ENCODE measurements at regions not wholly inside any gene's neighbourhood (a gene's known extent, or its start where the extent isn't known, plus 50 kb on each side); places are given as distances from the start of the nearest gene placed in this dataset.
"Not testable (repeated sequence)": the region's sequence is repeated elsewhere in the genome, so short reads cannot be mapped to it uniquely, and the experiment has no call there.

DNA sequence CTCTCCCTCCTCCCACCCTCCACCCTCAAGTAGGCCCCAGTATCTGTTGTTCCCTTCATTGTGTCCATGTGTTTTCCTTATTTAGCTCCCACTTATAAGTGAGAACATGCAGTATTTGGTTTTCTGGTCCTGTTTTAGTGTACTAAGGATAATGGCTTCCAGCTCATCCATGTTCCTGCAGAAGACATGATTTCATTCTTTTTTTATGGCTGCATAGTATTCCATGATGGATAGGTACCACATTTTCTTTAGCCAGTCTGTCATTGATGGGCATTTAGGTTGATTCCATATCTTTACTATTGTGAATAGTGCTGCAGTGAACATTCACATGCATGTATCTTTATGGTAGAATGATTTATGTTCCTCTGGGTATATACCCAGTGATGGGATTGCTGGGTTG lies 114.3 kb upstream of the NR3C1 start:
- not testable (repeated sequence) for TF ChIP-seq EZH2 (IDR thresholded peaks at IDR 0.05); POLR2AphosphoS5 (IDR thresholded peaks at IDR 0.05; ENCODE audit: borderline replicate concordance, low read depth, low read length)

Data from SK-N-MC (cell line).